ENCODE measurements at regions not wholly inside any gene's neighbourhood (a gene's known extent, or its start where the extent isn't known, plus 50 kb on each side); places are given as distances from the start of the nearest gene placed in this dataset.

DNA sequence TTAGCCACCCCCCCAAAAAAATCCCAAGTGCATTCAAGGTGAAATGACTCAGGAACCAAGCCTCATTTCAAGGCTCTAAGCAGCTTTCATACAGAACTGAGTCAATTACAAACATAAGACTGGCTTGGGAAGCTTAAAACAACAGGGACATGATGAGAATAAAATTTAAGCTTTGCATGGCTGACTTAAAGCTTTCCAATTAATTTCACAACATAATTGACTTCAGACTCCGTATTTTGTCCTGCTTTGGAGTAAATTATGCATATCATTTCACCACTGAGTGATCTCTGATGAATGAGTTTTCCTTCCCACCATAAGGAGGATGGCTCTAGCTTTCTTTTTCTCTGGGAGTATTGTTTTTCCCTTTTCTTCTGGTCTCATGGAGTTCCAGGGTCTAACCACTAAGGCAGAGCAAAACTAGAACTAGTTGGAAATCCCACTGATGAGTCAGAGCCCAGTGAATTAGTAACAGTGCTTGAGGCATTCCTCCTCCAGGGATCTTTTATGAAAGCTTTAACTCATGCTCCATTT is 72.8 kb downstream of the XCL2 start:
- Histone ChIP-seq H3K27ac (peak overlapping the region in 1 of 4 donors; percentile 34), H3K36me3 (replicated peaks in 1 of 2; ENCODE audit: insufficient read depth in 1 of 2, low read depth in 2 of 2) (no peaks in the 10 kb centered on the region), H3K4me1 (peaks cover 12% of the 10 kb centered on the region), H3K27me3 (no peaks in the 10 kb centered on the region), H3K9me3 (peaks cover 0 to 8% (median 0%) of the 10 kb centered on the region in 3 donors), H3K4me3 (no peak overlapping the region)
- TF ChIP-seq POLR2A (IDR thresholded peaks at IDR 0.05), result no peak
- TF ChIP-seq, protein P1, sequence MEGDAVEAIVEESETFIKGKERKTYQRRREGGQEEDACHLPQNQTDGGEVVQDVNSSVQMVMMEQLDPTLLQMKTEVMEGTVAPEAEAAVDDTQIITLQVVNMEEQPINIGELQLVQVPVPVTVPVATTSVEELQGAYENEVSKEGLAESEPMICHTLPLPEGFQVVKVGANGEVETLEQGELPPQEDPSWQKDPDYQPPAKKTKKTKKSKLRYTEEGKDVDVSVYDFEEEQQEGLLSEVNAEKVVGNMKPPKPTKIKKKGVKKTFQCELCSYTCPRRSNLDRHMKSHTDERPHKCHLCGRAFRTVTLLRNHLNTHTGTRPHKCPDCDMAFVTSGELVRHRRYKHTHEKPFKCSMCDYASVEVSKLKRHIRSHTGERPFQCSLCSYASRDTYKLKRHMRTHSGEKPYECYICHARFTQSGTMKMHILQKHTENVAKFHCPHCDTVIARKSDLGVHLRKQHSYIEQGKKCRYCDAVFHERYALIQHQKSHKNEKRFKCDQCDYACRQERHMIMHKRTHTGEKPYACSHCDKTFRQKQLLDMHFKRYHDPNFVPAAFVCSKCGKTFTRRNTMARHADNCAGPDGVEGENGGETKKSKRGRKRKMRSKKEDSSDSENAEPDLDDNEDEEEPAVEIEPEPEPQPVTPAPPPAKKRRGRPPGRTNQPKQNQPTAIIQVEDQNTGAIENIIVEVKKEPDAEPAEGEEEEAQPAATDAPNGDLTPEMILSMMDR (IDR thresholded peaks at IDR 0.05), result no peak
- DNase-seq (peak in 1 of 4 donors; percentile 22), ATAC-seq (peak; percentile 50)
- 68 to 83% methylated on average over 1 of the region's 1 CpG for WGBS, 2 donors
- intact Hi-C loops (cut with DNase I), result no loop called here

DNA sequence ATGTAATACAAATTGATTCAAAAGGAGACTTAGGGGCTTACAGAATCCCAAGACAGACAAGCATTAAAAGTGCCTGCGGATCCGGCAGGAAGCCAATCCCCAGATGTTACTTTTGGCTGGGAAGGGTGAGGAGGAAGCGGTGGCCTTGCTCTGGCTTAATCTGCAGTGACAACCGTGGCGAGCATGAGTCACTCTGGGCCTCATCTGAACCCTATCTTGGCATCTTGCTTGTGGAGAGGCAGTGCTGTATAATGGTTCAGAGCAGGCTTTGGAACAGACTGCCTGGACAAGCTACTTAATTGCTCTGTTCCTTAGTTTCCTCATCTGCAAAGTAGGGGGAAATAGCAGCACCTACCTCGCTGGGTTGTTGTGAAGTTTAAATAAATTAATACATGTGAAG is 74.1 kb downstream of the XCL2 start:
- DNase-seq (peak; percentile 33 to 65 (median 45)), ATAC-seq (peak; percentile 68)
- Histone ChIP-seq H3K9me3 (peaks cover 0 to 8% (median 0%) of the 10 kb centered on the region in 3 donors), H3K36me3 (replicated peaks in 1 of 2; ENCODE audit: insufficient read depth in 1 of 2, low read depth in 2 of 2) (no peaks in the 10 kb centered on the region), H3K27ac (no peak overlapping the region), H3K27me3 (no peaks in the 10 kb centered on the region), H3K4me3 (no peak overlapping the region), H3K4me1 (peaks cover 12% of the 10 kb centered on the region)
- intact Hi-C loops (cut with DNase I), result no loop called here
- TF ChIP-seq, protein P1 (IDR thresholded peaks at IDR 0.05), result no peak
- no peak for TF ChIP-seq POLR2A (IDR thresholded peaks at IDR 0.05)
- 65 to 68% methylated on average over 6 of the region's 6 CpGs for WGBS, 2 donors

DNA sequence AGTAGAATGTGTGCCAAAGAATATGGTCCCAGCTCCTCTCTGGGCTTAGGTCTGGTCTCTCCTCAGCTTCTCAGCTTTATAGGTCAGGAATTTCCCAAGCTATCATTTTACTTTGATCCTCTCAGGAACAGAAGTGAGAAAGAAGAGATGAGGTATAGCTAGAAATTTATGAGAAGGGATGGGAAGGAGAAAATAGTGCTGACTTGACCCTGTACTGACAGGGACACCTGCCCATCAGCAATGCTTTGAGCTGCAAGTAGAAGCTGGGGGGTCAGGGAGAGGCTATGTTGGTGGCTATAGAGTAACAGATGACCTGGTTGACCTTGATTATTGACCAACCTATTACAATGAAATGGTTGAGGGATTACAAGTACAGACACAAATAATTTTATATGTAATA is 75.0 kb downstream of the XCL2 start:
- Histone ChIP-seq H3K4me3 (no peak overlapping the region), H3K9me3 (peaks cover 0 to under 1% (median 0%) of the 10 kb centered on the region in 3 donors), H3K4me1 (peaks cover 12% of the 10 kb centered on the region), H3K36me3 (replicated peaks in 1 of 2; ENCODE audit: insufficient read depth in 1 of 2, low read depth in 2 of 2) (no peaks in the 10 kb centered on the region), H3K27me3 (no peaks in the 10 kb centered on the region), H3K27ac (no peak overlapping the region)
- intact Hi-C loops (cut with DNase I), result no loop called here
- ATAC-seq (no peak), DNase-seq (no peak)
- TF ChIP-seq POLR2A (IDR thresholded peaks at IDR 0.05), result no peak
- TF ChIP-seq, protein P1 (IDR thresholded peaks at IDR 0.05), result no peak

DNA sequence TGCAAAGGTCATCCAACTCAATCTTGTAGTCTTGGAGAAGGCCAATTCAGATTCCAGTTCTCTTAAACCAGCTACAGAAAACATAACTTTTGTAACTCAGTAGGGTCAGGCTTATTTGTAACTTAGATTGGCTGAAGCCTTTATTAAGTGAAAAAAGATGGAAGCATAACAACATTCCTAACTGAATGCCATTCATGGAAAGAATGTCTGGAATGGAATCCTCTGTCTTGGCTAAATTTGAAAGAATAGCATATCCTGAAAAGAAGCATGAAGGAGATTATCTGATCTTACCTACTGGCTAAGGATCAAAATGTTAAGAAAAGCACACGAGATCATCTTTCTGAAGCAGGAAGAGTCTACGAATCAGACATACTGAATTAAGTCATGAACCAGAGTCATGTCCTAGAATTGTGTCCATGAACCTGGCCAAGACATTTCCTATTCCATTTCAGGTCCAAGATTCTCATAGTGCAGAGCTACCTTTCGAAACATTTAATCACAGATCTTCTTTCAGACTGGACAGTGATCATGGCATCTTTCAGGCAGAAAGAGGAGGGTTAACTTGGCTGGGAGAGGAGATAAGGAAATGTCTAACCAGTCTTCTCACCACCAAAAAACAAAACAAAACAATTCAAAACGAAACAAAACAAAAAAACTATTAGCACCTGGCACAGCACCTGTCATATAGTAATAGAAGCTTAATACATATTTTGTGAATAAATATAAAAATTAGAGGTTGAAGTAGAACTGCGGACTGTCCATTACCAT is 75.6 kb downstream of the XCL2 start:
- H3K27me3 ChIP-seq, result no peaks in the 10 kb centered on the region
- TF ChIP-seq, protein P1 (IDR thresholded peaks at IDR 0.05), result no peak
- TF ChIP-seq POLR2A (IDR thresholded peaks at IDR 0.05), result no peak
- no peaks in the 10 kb centered on the region for H3K36me3 ChIP-seq (replicated peaks in 1 of 2; ENCODE audit: insufficient read depth in 1 of 2, low read depth in 2 of 2)
- H3K27ac ChIP-seq, result peak overlapping the region in 2 of 4 donors; percentile 1 to 24
- WGBS, 2 donors, result 73 to 74% methylated on average over 5 of the region's 5 CpGs
- no peak overlapping the region for H3K4me3 ChIP-seq
- H3K4me1 ChIP-seq, result peaks cover 12% of the 10 kb centered on the region
- ATAC-seq (no peak), DNase-seq (no peak)
- intact Hi-C loops (cut with DNase I), result no loop called here
- H3K9me3 ChIP-seq, result no peaks in the 10 kb centered on the region

DNA sequence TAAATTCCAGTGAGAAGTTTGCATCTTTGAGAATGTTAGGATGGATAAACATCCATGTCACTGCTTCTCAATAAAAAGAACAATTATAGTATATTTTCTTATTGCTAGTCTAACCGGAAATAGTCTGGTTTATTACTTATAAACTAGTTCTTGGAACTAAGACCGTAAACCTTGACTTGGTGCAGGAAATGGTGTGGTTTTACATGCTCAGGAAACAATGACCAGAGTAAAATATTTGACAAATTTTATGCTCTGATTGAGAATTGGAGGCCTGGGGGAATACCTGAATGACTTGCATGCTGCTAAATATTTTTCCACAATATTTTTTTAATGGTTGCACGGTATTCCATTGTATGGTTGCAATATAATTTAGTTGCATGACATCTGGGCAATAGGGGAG is 76.3 kb downstream of the XCL2 start:
- H3K36me3 ChIP-seq (replicated peaks in 1 of 2; ENCODE audit: insufficient read depth in 1 of 2, low read depth in 2 of 2), result no peaks in the 10 kb centered on the region
- no peaks in the 10 kb centered on the region for H3K9me3 ChIP-seq
- H3K4me3 ChIP-seq, result no peak overlapping the region
- intact Hi-C loops (cut with DNase I), result no loop called here
- no peak for ATAC-seq
- no peak for TF ChIP-seq POLR2A (IDR thresholded peaks at IDR 0.05)
- TF ChIP-seq, protein P1 (IDR thresholded peaks at IDR 0.05), result no peak
- H3K27ac ChIP-seq, result no peak overlapping the region
- no peak for DNase-seq
- no peaks in the 10 kb centered on the region for H3K27me3 ChIP-seq
- WGBS, 2 donors, result 64 to 80% methylated on average over 3 of the region's 3 CpGs
- H3K4me1 ChIP-seq, result peaks cover 12% of the 10 kb centered on the region
